ENCODE measurements at regions not wholly inside any gene's neighbourhood (a gene's known extent, or its start where the extent isn't known, plus 50 kb on each side); places are given as distances from the start of the nearest gene placed in this dataset.

- H3K36me3 ChIP-seq (ENCODE audit: insufficient read depth, low read length), result no peaks in the 10 kb centered on the region
- no peak overlapping the region for H3K4me3 ChIP-seq (ENCODE audit: low read length)
- H2AFZ ChIP-seq (ENCODE audit: low read depth, low read length), result no peak overlapping the region
- no peaks in the 10 kb centered on the region for H3K79me2 ChIP-seq (replicated peaks; ENCODE audit: insufficient read depth, low read length)
- H3K27me3 ChIP-seq (ENCODE audit: insufficient read depth, low read depth, low read length), result no peaks in the 10 kb centered on the region
- no peak for TF ChIP-seq REST (IDR thresholded peaks at IDR 0.05; ENCODE audit: borderline replicate concordance)
- TF ChIP-seq POLR2AphosphoS5 (IDR thresholded peaks at IDR 0.05), result no peak
- TF ChIP-seq EZH2 (IDR thresholded peaks at IDR 0.05; ENCODE audit: borderline replicate concordance, insufficient read depth, low read length, poor library complexity, severe bottlenecking), result no peak
- TF ChIP-seq MXI1 (conservative IDR thresholded peaks at IDR 0.05; ENCODE audit: poor library complexity, severe bottlenecking), result no peak
- no peak for TF ChIP-seq TAF1 (IDR thresholded peaks at IDR 0.05; ENCODE audit: low read depth)
- TF ChIP-seq SMC3 (conservative IDR thresholded peaks at IDR 0.05; ENCODE audit: poor library complexity), result no peak
- no peak for TF ChIP-seq CTCF (IDR thresholded peaks at IDR 0.05; ENCODE audit: poor library complexity, severe bottlenecking)
- no peak overlapping the region for H3K9ac ChIP-seq (ENCODE audit: low read length)
- no peak overlapping the region for H3K27ac ChIP-seq (ENCODE audit: low read length)
- H3K4me2 ChIP-seq (ENCODE audit: low read length), result no peak overlapping the region
- H3K9me2 ChIP-seq (ENCODE audit: insufficient read depth, low read length), result no peaks in the 10 kb centered on the region
- H3F3A ChIP-seq (ENCODE audit: insufficient read depth, low read length, poor library complexity, severe bottlenecking), result no peaks in the 10 kb centered on the region
- H4K20me1 ChIP-seq (ENCODE audit: insufficient read depth), result no peaks in the 10 kb centered on the region
- H3K9me3 ChIP-seq (ENCODE audit: low read length), result no peaks in the 10 kb centered on the region
Measured at GRCh38 chr4:102411408-102411807, 66.1 kb upstream of the SLC39A8 start.

- no peak overlapping the region for H2AFZ ChIP-seq (ENCODE audit: low read depth, low read length)
- H3K79me2 ChIP-seq (replicated peaks; ENCODE audit: insufficient read depth, low read length), result no peaks in the 10 kb centered on the region
- H3F3A ChIP-seq (ENCODE audit: insufficient read depth, low read length, poor library complexity, severe bottlenecking), result no peaks in the 10 kb centered on the region
- no peaks in the 10 kb centered on the region for H3K9me2 ChIP-seq (ENCODE audit: insufficient read depth, low read length)
- no peak overlapping the region for H3K4me3 ChIP-seq (ENCODE audit: low read length)
- no peaks in the 10 kb centered on the region for H3K9me3 ChIP-seq (ENCODE audit: low read length)
- no peak overlapping the region for H3K27ac ChIP-seq (ENCODE audit: low read length)
- no peaks in the 10 kb centered on the region for H3K27me3 ChIP-seq (ENCODE audit: insufficient read depth, low read depth, low read length)
- no peaks in the 10 kb centered on the region for H3K36me3 ChIP-seq (ENCODE audit: insufficient read depth, low read length)
- no peak overlapping the region for H3K4me2 ChIP-seq (ENCODE audit: low read length)
- TF ChIP-seq CTCF (IDR thresholded peaks at IDR 0.05; ENCODE audit: poor library complexity, severe bottlenecking) (no peak), RAD21 (conservative IDR thresholded peaks at IDR 0.05) (no peak), POLR2AphosphoS5 (IDR thresholded peaks at IDR 0.05) (no peak), EZH2 (IDR thresholded peaks at IDR 0.05; ENCODE audit: borderline replicate concordance, insufficient read depth, low read length, poor library complexity, severe bottlenecking) (no peak), TAF1 (IDR thresholded peaks at IDR 0.05; ENCODE audit: low read depth) (no peak), MXI1 (conservative IDR thresholded peaks at IDR 0.05; ENCODE audit: poor library complexity, severe bottlenecking) (no peak)
- no peaks in the 10 kb centered on the region for H4K20me1 ChIP-seq (ENCODE audit: insufficient read depth)
- no peak overlapping the region for H3K9ac ChIP-seq (ENCODE audit: low read length)
Measured at GRCh38 chr4:102416765-102417164, 71.5 kb upstream of the SLC39A8 start.

All from neural cell (in vitro differentiated cells).